Testis (tissue), 2 donors: ENCODE measurements at regions not wholly inside any gene's neighbourhood (a gene's known extent, or its start where the extent isn't known, plus 50 kb on each side); places are given as distances from the start of the nearest gene placed in this dataset.

Experiments used
- CTCF ChIP-seq, 3 experiments: fragments of 450-650 bp in 2 of 3; fragments of 200-600 bp in 1 of 3; sonication (generic) in 1 of 3; IDR thresholded peaks; one replicate each; pipeline ENCODE4 v1.5.1; 2016 to 2019; ENCODE audit warnings: antibody characterized with exemption in 3 of 3, mild to moderate bottlenecking in 2 of 3, moderate library complexity in 1 of 3
- POLR2A ChIP-seq: fragments of 450-650 bp; IDR thresholded peaks from one replicate; pipeline ENCODE4 v1.6.1; 2017; ENCODE audit warnings: antibody characterized with exemption, mild to moderate bottlenecking, moderate library complexity

- no peak for TF ChIP-seq CTCF (IDR thresholded peaks at IDR 0.05)
- TF ChIP-seq POLR2A, result no peak
Observed at GRCh38 chr16:80047842-80048241, 447.3 kb upstream of the MAF start.
